Thyroid gland (tissue), 4 donors: ENCODE measurements at regions not wholly inside any gene's neighbourhood (a gene's known extent, or its start where the extent isn't known, plus 50 kb on each side); places are given as distances from the start of the nearest gene placed in this dataset.

Experiments
- POLR2A ChIP-seq, 2 donors: fragments of 450-650 bp; IDR thresholded peaks; one replicate each; pipeline ENCODE4 v1.6.1; 2017; ENCODE audit warnings: antibody characterized with exemption in 2 of 2, mild to moderate bottlenecking in 2 of 2, moderate library complexity in 1 of 2
- TF ChIP-seq, protein P1 (sequence below), 6 experiments: fragments of 200-600 bp in 3 of 6; fragments of 450-650 bp in 3 of 6; sonication (generic) in 3 of 6; IDR thresholded peaks; one replicate each; pipeline ENCODE4 v1.5.1; 2016 to 2019; ENCODE audit warnings: antibody characterized with exemption in 6 of 6, mild to moderate bottlenecking in 2 of 6, inconsistent platforms in 1 of 6, moderate library complexity in 1 of 6

DNA sequence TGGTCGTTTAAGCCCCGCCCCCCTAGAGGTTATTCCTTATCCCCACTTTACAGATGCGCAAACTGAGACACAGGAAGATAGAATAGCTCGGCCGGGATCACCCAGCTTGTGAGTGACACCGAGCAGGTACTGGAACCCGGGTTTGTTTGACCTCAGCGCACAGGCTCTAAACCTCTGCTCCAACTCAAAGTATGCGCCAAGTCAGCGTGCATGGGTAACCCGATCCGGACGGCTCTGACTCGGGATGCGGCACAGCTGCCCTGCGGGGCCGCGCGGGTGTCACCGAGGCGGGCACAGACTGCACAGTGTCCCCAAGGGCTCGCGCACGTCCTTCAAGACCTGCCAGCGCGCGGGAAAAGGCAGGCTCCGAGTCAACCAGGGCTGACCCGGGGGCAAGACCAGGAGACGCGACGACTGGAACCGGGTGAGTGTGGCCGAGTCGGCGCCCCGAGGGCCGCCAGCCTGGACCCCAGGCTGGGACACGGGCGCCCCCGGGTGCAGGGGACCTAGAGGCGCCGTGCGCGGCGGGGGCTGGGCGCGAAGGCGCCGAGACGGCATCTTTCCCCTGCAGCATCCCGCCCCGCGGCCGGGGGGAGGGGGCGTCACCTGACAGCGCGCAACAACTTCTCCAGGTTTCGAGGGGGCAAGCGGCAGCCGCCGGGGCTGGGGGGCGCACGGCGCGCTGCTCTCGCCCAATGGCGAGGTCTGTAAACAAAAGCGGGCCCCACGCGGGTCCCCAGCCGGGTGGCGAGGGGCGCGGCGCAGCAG is 101.9 kb upstream of the SOD1 start:
- TF ChIP-seq, protein P1, sequence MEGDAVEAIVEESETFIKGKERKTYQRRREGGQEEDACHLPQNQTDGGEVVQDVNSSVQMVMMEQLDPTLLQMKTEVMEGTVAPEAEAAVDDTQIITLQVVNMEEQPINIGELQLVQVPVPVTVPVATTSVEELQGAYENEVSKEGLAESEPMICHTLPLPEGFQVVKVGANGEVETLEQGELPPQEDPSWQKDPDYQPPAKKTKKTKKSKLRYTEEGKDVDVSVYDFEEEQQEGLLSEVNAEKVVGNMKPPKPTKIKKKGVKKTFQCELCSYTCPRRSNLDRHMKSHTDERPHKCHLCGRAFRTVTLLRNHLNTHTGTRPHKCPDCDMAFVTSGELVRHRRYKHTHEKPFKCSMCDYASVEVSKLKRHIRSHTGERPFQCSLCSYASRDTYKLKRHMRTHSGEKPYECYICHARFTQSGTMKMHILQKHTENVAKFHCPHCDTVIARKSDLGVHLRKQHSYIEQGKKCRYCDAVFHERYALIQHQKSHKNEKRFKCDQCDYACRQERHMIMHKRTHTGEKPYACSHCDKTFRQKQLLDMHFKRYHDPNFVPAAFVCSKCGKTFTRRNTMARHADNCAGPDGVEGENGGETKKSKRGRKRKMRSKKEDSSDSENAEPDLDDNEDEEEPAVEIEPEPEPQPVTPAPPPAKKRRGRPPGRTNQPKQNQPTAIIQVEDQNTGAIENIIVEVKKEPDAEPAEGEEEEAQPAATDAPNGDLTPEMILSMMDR (IDR thresholded peaks at IDR 0.05): no peak
- no peak for TF ChIP-seq POLR2A (IDR thresholded peaks at IDR 0.05)
